ENCODE measurements at regions not wholly inside any gene's neighbourhood (a gene's known extent, or its start where the extent isn't known, plus 50 kb on each side); places are given as distances from the start of the nearest gene placed in this dataset.

DNA sequence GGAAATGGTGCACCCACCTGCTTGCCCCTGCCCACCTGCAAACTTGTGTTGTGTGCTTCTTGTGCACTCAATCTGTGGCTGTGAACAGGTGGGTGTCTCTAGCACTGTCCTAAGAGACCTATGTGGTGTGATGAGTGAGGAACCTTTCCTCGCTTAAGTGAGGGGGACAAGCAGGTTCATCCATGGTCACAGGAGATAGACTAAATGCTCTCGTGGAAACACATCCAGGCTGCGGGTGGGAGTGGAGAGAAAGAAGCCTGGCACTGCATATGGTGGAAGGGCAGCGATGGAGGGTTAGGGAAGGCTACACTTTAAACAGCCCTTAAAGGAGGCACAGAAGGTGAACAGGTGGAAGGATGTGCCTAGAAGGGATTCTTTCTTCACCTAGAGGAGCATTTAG lies 330.9 kb downstream of the CXCL12 start:
- TF ChIP-seq, protein P1, sequence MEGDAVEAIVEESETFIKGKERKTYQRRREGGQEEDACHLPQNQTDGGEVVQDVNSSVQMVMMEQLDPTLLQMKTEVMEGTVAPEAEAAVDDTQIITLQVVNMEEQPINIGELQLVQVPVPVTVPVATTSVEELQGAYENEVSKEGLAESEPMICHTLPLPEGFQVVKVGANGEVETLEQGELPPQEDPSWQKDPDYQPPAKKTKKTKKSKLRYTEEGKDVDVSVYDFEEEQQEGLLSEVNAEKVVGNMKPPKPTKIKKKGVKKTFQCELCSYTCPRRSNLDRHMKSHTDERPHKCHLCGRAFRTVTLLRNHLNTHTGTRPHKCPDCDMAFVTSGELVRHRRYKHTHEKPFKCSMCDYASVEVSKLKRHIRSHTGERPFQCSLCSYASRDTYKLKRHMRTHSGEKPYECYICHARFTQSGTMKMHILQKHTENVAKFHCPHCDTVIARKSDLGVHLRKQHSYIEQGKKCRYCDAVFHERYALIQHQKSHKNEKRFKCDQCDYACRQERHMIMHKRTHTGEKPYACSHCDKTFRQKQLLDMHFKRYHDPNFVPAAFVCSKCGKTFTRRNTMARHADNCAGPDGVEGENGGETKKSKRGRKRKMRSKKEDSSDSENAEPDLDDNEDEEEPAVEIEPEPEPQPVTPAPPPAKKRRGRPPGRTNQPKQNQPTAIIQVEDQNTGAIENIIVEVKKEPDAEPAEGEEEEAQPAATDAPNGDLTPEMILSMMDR (IDR thresholded peaks at IDR 0.05; ENCODE audit: low read depth, low read length, missing input control) = no peak
- TF ChIP-seq FOXA1 (IDR thresholded peaks at IDR 0.05) = no peak

All from liver (tissue), 2 donors.